OCI-LY1 (cell line): ENCODE measurements at regions not wholly inside any gene's neighbourhood (a gene's known extent, or its start where the extent isn't known, plus 50 kb on each side); places are given as distances from the start of the nearest gene placed in this dataset.

Source experiments
- H2AFZ ChIP-seq: fragments of 200-600 bp; sonication (generic), shearing (Covaris generic); 2 replicates; pipeline ENCODE4 v1.6.0; 2014; ENCODE audit warnings: antibody characterized with exemption, mild to moderate bottlenecking, low read length
- H3F3A ChIP-seq: fragments of 200-600 bp; sonication (generic), shearing (Covaris generic); 2 replicates; pipeline ENCODE4 v1.6.0; 2014; ENCODE audit warnings: mild to moderate bottlenecking, antibody characterized with exemption, low read length, moderate library complexity; ENCODE audit not compliant: insufficient read depth
- H3K27ac ChIP-seq: fragments of 200-600 bp; sonication (generic); 2 replicates; pipeline ENCODE4 v1.5.1; 2014; ENCODE audit warnings: low read length, mixed run types, mild to moderate bottlenecking, low read depth; ENCODE audit not compliant: poor library complexity, severe bottlenecking
- H3K27me3 ChIP-seq: fragments of 200-600 bp; sonication (generic); 2 replicates; pipeline ENCODE4 v1.6.0; 2014; ENCODE audit warnings: antibody characterized with exemption, mild to moderate bottlenecking, low read length, moderate library complexity; ENCODE audit not compliant: insufficient read depth
- H3K36me3 ChIP-seq: fragments of 200-600 bp; sonication (generic); 2 replicates; pipeline ENCODE4 v1.6.1; 2014; ENCODE audit warnings: mild to moderate bottlenecking, antibody characterized with exemption, low read length, moderate library complexity, mixed read lengths; ENCODE audit not compliant: insufficient read depth
- H3K4me1 ChIP-seq: fragments of 200-600 bp; sonication (generic); 2 replicates; pipeline ENCODE4 v1.5.1; 2014; ENCODE audit warnings: mild to moderate bottlenecking, low read length, moderate library complexity; ENCODE audit not compliant: insufficient read depth, severe bottlenecking
- H3K4me2 ChIP-seq: fragments of 200-600 bp; sonication (generic), shearing (Covaris generic); 2 replicates; pipeline ENCODE4 v1.6.1; 2014; ENCODE audit warnings: low read length
- H3K4me3 ChIP-seq: fragments of 200-600 bp; sonication (generic); 2 replicates; pipeline ENCODE4 v1.5.1; 2014; ENCODE audit warnings: low read length, low read depth, mild to moderate bottlenecking, mixed read lengths; ENCODE audit not compliant: poor library complexity, severe bottlenecking
- H3K79me2 ChIP-seq: fragments of 200-600 bp; shearing (Covaris generic); 2 replicates; pipeline ENCODE4 v1.6.1; 2016; ENCODE audit warnings: mixed run types, low read length, mixed read lengths; ENCODE audit not compliant: insufficient read depth
- H3K9ac ChIP-seq: fragments of 200-600 bp; sonication (generic), shearing (Covaris generic); 2 replicates; pipeline ENCODE4 v1.6.1; 2014; ENCODE audit warnings: mild to moderate bottlenecking, low read length, mixed read lengths
- H3K9me2 ChIP-seq: fragments of 200-600 bp; sonication (generic), shearing (Covaris generic); 2 replicates; pipeline ENCODE4 v1.6.1; 2014; ENCODE audit warnings: low read depth, mild to moderate bottlenecking, low read length, mixed read lengths
- H3K9me3 ChIP-seq: fragments of 200-600 bp; shearing (Covaris generic); 2 replicates; pipeline ENCODE4 v1.6.1; 2014; ENCODE audit warnings: low read length, mixed read lengths
- H4K20me1 ChIP-seq: fragments of 200-600 bp; sonication (generic), shearing (Covaris generic); 2 replicates; pipeline ENCODE4 v1.6.0; 2016; ENCODE audit warnings: mild to moderate bottlenecking, low read length; ENCODE audit not compliant: insufficient read depth
- EZH2 ChIP-seq: fragments of 200-600 bp; sonication (generic), shearing (Covaris generic); IDR thresholded peaks from 2 replicates; pipeline ENCODE4 v1.8.0; 2017; ENCODE audit warnings: borderline replicate concordance, mixed run types, mild to moderate bottlenecking, antibody characterized with exemption, low read length, moderate library complexity, mixed read lengths
- TF ChIP-seq, protein P1 (sequence below): fragments of 200-600 bp; sonication (generic), shearing (Covaris generic); IDR thresholded peaks from 2 replicates; pipeline ENCODE4 v1.5.1; 2017; ENCODE audit warnings: mild to moderate bottlenecking, antibody characterized with exemption, low read length, moderate library complexity, mixed read lengths

DNA sequence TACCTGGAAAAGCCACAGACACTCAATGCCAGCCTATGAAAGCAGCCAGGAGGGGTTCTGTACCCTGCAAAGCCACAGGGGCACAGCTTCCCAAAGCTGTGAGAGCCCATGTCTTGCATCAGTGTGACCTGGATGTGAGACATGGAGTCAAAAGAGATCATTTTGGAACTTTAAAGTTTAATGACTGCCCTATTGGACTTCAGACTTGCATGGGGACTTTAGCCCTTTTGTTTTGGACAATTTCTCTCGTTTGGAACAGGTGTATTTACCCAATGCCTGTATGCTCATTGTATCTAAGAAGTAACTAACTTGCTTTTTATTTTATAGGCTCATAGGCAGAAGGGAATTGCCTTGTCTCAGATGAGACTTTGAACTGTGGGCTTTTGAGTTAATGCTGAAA is 244.9 kb upstream of the TYRP1 start:
- Histone ChIP-seq H3K9me2 (no peaks in the 10 kb centered on the region), H4K20me1 (no peaks in the 10 kb centered on the region), H3F3A (no peaks in the 10 kb centered on the region), H3K4me2 (no peak overlapping the region), H3K9me3 (no peaks in the 10 kb centered on the region), H3K36me3 (no peaks in the 10 kb centered on the region), H3K4me1 (no peaks in the 10 kb centered on the region), H3K9ac (no peak overlapping the region), H3K27ac (no peak overlapping the region), H3K4me3 (no peak overlapping the region), H3K79me2 (no peaks in the 10 kb centered on the region), H3K27me3 (no peaks in the 10 kb centered on the region), H2AFZ (no peak overlapping the region)
- no peak for TF ChIP-seq EZH2
- TF ChIP-seq, protein P1, sequence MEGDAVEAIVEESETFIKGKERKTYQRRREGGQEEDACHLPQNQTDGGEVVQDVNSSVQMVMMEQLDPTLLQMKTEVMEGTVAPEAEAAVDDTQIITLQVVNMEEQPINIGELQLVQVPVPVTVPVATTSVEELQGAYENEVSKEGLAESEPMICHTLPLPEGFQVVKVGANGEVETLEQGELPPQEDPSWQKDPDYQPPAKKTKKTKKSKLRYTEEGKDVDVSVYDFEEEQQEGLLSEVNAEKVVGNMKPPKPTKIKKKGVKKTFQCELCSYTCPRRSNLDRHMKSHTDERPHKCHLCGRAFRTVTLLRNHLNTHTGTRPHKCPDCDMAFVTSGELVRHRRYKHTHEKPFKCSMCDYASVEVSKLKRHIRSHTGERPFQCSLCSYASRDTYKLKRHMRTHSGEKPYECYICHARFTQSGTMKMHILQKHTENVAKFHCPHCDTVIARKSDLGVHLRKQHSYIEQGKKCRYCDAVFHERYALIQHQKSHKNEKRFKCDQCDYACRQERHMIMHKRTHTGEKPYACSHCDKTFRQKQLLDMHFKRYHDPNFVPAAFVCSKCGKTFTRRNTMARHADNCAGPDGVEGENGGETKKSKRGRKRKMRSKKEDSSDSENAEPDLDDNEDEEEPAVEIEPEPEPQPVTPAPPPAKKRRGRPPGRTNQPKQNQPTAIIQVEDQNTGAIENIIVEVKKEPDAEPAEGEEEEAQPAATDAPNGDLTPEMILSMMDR = no peak

DNA sequence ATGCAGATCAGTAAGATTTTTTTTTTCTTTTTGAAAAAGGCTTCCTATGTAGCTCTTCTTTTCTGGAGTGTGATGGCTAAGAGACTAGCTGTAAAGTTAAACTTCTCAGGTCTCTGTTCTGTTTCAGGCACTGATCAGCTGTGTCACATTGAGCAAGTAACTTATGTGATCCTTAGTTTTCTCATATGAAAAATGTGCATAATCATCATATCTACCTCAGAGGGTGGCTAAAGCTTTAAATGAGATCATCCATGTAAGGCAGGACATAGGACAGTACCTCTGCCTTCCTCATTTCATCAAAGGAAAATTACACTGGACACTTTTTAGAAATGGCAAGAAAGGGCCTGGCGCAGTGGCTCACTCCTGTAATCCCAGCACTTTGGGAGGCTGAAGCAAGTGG is 235.9 kb upstream of the TYRP1 start:
- H4K20me1 ChIP-seq = no peaks in the 10 kb centered on the region
- no peaks in the 10 kb centered on the region for H3K4me1 ChIP-seq
- no peaks in the 10 kb centered on the region for H3K9me2 ChIP-seq
- no peak overlapping the region for H3K4me2 ChIP-seq
- H3K9ac ChIP-seq = no peak overlapping the region
- no peaks in the 10 kb centered on the region for H3K27me3 ChIP-seq
- H3F3A ChIP-seq = no peaks in the 10 kb centered on the region
- H2AFZ ChIP-seq = no peak overlapping the region
- no peaks in the 10 kb centered on the region for H3K79me2 ChIP-seq
- no peaks in the 10 kb centered on the region for H3K9me3 ChIP-seq
- H3K27ac ChIP-seq = no peak overlapping the region
- no peak for TF ChIP-seq EZH2
- TF ChIP-seq, protein P1 = no peak
- no peak overlapping the region for H3K4me3 ChIP-seq
- no peaks in the 10 kb centered on the region for H3K36me3 ChIP-seq

DNA sequence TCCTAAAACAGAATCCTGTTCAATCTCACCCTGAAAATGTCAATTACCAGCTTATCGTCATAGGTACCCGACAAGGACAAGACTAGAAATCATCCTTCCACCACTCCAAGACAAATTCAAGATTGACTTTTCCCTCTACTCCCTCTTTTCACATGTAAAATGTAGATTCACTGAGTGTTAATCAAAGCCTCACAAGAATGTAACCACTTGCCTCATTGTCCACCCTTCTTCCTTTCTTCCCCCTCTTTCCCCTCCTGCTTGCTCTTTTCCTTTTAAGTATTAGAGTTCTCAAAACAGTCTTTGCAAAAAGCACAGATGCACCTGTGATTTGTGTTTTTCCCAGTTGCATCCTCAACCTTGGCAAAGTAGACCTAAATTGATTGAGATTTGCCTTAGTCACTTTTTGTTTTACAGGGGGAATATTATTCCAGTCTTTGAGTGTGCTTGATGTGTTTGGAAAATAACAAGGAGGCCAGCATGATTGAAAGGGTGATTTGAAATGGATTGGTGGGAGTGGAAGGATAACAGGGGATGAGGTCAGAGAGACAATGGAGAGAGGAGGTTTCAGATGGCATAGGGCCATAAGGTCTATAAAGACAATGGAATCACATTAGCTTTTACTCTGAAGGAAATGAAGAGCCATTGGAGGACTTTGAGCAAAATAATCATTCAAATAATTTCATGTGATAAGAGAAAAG is 231.3 kb upstream of the TYRP1 start:
- Histone ChIP-seq H3K36me3 (no peaks in the 10 kb centered on the region), H3K4me2 (no peak overlapping the region), H3K79me2 (no peaks in the 10 kb centered on the region), H2AFZ (no peak overlapping the region), H3K9me2 (no peaks in the 10 kb centered on the region), H3K27me3 (no peaks in the 10 kb centered on the region), H3K9me3 (no peaks in the 10 kb centered on the region), H3K9ac (no peak overlapping the region), H3K27ac (no peak overlapping the region), H3F3A (no peaks in the 10 kb centered on the region), H3K4me1 (no peaks in the 10 kb centered on the region), H3K4me3 (no peak overlapping the region), H4K20me1 (no peaks in the 10 kb centered on the region)
- TF ChIP-seq, protein P1 = no peak
- no peak for TF ChIP-seq EZH2
